HEK293 (cell line): ENCODE measurements at regions not wholly inside any gene's neighbourhood (a gene's known extent, or its start where the extent isn't known, plus 50 kb on each side); places are given as distances from the start of the nearest gene placed in this dataset.

ENCODE experiments used
- CTCF ChIA-PET: fragments of 350-600 bp; formaldehyde crosslinking; extraction: SDS; loops from one replicate; lab custom pipeline; 2021; ENCODE audit warnings: antibody characterized with exemption; lab: Yijun Ruan, JAX
- POLR2A ChIA-PET: fragments of 300-600 bp; formaldehyde crosslinking; extraction: SDS; loops from one replicate; lab custom pipeline; 2020; ENCODE audit warnings: antibody characterized with exemption, inconsistent platforms; lab: Yijun Ruan, JAX
- H3K27ac ChIP-seq: fragments of 200-500 bp; sonication (Bioruptor generic); 2 replicates; pipeline ENCODE4 v1.5.1; 2014; ENCODE audit warnings: low read depth, low read length, control low read depth, inconsistent platforms; ENCODE audit errors: extremely low read depth
- H3K36me3 ChIP-seq, 2 experiments: fragments of 200-500 bp in 1 of 2; sonication (Bioruptor generic) in 1 of 2; 1 replicate in 1 of 2; 2 replicates in 1 of 2; pipeline ENCODE4 v1.5.1; 2014 to 2017; ENCODE audit warnings: inconsistent platforms in 2 of 2, low read length in 2 of 2; ENCODE audit not compliant: control insufficient read depth in 2 of 2, insufficient read depth in 1 of 2
- H3K4me1 ChIP-seq: fragments of 200-500 bp; sonication (Bioruptor generic); 2 replicates; pipeline ENCODE4 v1.5.1; 2014; ENCODE audit warnings: mild to moderate bottlenecking, low read length, inconsistent platforms; ENCODE audit not compliant: control insufficient read depth, insufficient read depth
- H3K4me3 ChIP-seq: 2 replicates; pipeline ENCODE4 v1.5.1; 2011; ENCODE audit warnings: low read depth, mild to moderate bottlenecking, control low read depth, low read length, moderate library complexity
- H3K9me3 ChIP-seq: fragments of 200-500 bp; sonication (Bioruptor generic); 2 replicates; pipeline ENCODE4 v1.5.1; 2014; ENCODE audit warnings: low read depth, low read length, inconsistent platforms; ENCODE audit not compliant: control insufficient read depth, insufficient read depth
- REST ChIP-seq: fragments of 450-650 bp; formaldehyde crosslinking; IDR thresholded peaks from 2 replicates; pipeline ENCODE4 v1.5.1; 2016; ENCODE audit warnings: missing biosample characterization, missing genetic modification characterization
- ZBTB26 ChIP-seq: fragments of 450-650 bp; formaldehyde crosslinking; optimal IDR thresholded peaks from 2 replicates; pipeline ENCODE3; 2016; ENCODE audit warnings: missing biosample characterization, mild to moderate bottlenecking, missing genetic modification characterization
- ZIC2 ChIP-seq: fragments of 450-650 bp; formaldehyde crosslinking; IDR thresholded peaks from 2 replicates; pipeline ENCODE4 v1.5.1; 2016; ENCODE audit warnings: missing biosample characterization, missing genetic modification characterization
- ZNF121 ChIP-seq: fragments of 450-650 bp; formaldehyde crosslinking; IDR thresholded peaks from 2 replicates; pipeline ENCODE4 v1.5.1; 2016; ENCODE audit warnings: missing biosample characterization, missing genetic modification characterization
- ZNF155 ChIP-seq: fragments of 450-650 bp; formaldehyde crosslinking; IDR thresholded peaks from 2 replicates; pipeline ENCODE4 v1.5.1; 2016; ENCODE audit warnings: missing biosample characterization, missing genetic modification characterization
- ZNF280C ChIP-seq: fragments of 450-650 bp; formaldehyde crosslinking; IDR thresholded peaks from 2 replicates; pipeline ENCODE4 v1.5.1; 2016; ENCODE audit warnings: missing biosample characterization, missing genetic modification characterization
- ZNF350 ChIP-seq: fragments of 450-650 bp; formaldehyde crosslinking; IDR thresholded peaks from 2 replicates; pipeline ENCODE4 v1.5.0; 2017; ENCODE audit warnings: missing biosample characterization, mild to moderate bottlenecking, missing genetic modification characterization
- ZNF366 ChIP-seq: fragments of 450-650 bp; formaldehyde crosslinking; conservative IDR thresholded peaks from 2 replicates; pipeline ENCODE4 v1.5.1; 2016; ENCODE audit warnings: missing biosample characterization, missing genetic modification characterization
- ZNF473 ChIP-seq: fragments of 450-650 bp; formaldehyde crosslinking; IDR thresholded peaks from 2 replicates; pipeline ENCODE4 v1.5.1; 2017; ENCODE audit warnings: missing biosample characterization, missing genetic modification characterization
- ZNF488 ChIP-seq: fragments of 450-650 bp; formaldehyde crosslinking; IDR thresholded peaks from 2 replicates; pipeline ENCODE4 v1.5.1; 2016; ENCODE audit warnings: missing biosample characterization, missing genetic modification characterization
- ZNF514 ChIP-seq: fragments of 450-650 bp; formaldehyde crosslinking; IDR thresholded peaks from 2 replicates; pipeline ENCODE4 v1.5.1; 2016; ENCODE audit warnings: missing biosample characterization, missing genetic modification characterization
- ZNF529 ChIP-seq: fragments of 450-650 bp; formaldehyde crosslinking; IDR thresholded peaks from 2 replicates; pipeline ENCODE4 v1.5.1; 2017; ENCODE audit warnings: missing genetic modification characterization, missing biosample characterization; ENCODE audit not compliant: insufficient replicate concordance
- ZNF580 ChIP-seq: fragments of 450-650 bp; formaldehyde crosslinking; IDR thresholded peaks from 2 replicates; pipeline ENCODE4 v1.5.1; 2016; ENCODE audit warnings: missing biosample characterization, missing genetic modification characterization
- ZNF621 ChIP-seq: fragments of 450-650 bp; formaldehyde crosslinking; IDR thresholded peaks from 2 replicates; pipeline ENCODE4 v1.5.1; 2017; ENCODE audit warnings: missing biosample characterization, missing genetic modification characterization
- ZNF624 ChIP-seq: fragments of 450-650 bp; formaldehyde crosslinking; IDR thresholded peaks from 2 replicates; pipeline ENCODE4 v1.5.1; 2017; ENCODE audit warnings: missing biosample characterization, missing genetic modification characterization
- ZNF658 ChIP-seq: fragments of 450-650 bp; formaldehyde crosslinking; IDR thresholded peaks from 2 replicates; pipeline ENCODE4; 2016; ENCODE audit warnings: missing biosample characterization, missing genetic modification characterization
- ZNF660 ChIP-seq: fragments of 450-650 bp; IDR thresholded peaks from 2 replicates; pipeline ENCODE4 v1.5.1; 2018; ENCODE audit warnings: missing biosample characterization, mild to moderate bottlenecking, missing genetic modification characterization
- ZNF677 ChIP-seq: fragments of 450-650 bp; IDR thresholded peaks from 2 replicates; pipeline ENCODE4 v1.5.0; 2018; ENCODE audit warnings: missing biosample characterization, mild to moderate bottlenecking, missing genetic modification characterization, moderate library complexity
- ZNF768 ChIP-seq: fragments of 450-650 bp; formaldehyde crosslinking; IDR thresholded peaks from 2 replicates; pipeline ENCODE4 v1.5.1; 2018; ENCODE audit warnings: missing biosample characterization, mild to moderate bottlenecking, missing genetic modification characterization
- ZNF785 ChIP-seq: fragments of 450-650 bp; formaldehyde crosslinking; IDR thresholded peaks from 2 replicates; pipeline ENCODE4 v1.5.1; 2016; ENCODE audit warnings: missing biosample characterization, missing genetic modification characterization
- ZNF830 ChIP-seq: fragments of 450-650 bp; IDR thresholded peaks from 2 replicates; pipeline ENCODE4 v1.5.0; 2018; ENCODE audit warnings: missing biosample characterization, missing genetic modification characterization, low read depth, mild to moderate bottlenecking, moderate library complexity
- ZSCAN5A ChIP-seq: fragments of 450-650 bp; formaldehyde crosslinking; IDR thresholded peaks from 2 replicates; pipeline ENCODE4 v1.5.1; 2016; ENCODE audit warnings: missing biosample characterization, missing genetic modification characterization

GRCh38 chr15:69974321-69974720 lies 123.4 kb downstream of the TLE3 start:
- Histone ChIP-seq H3K27ac (no peak overlapping the region), H3K9me3 (no peaks in the 10 kb centered on the region), H3K4me3 (no peak overlapping the region), H3K4me1 (no peaks in the 10 kb centered on the region)
- ChIA-PET CTCF (no interaction called here), POLR2A (no interaction called here)
- no peak for TF ChIP-seq ZIC2 (tag by site-specific recombination)
- no peak for TF ChIP-seq ZNF830 (tag by site-specific recombination)
- no peak for TF ChIP-seq ZNF514 (tag by site-specific recombination)
- TF ChIP-seq ZNF677 = no peak
- no peak for TF ChIP-seq ZNF350 (tag by site-specific recombination)
- TF ChIP-seq, all 188 proteins: peak for 0
- no peaks in the 10 kb centered on the region for H3K36me3 ChIP-seq

GRCh38 chr15:69976366-69976994 lies 121.2 kb downstream of the TLE3 start:
- H3K4me1 ChIP-seq = no peaks in the 10 kb centered on the region
- CTCF ChIA-PET = interaction anchor here (0.5 to 1.3 kb wide), 3 partner anchors 64 to 219 kb away, joined by 3 to 4 read pairs (median 3); no protein-coding TSS in a partner anchor
- POLR2A ChIA-PET = no interaction called here
- TF ChIP-seq ZNF768 (tag by site-specific recombination) (no peak), REST (tag by site-specific recombination) (peak; percentile 97), ZNF121 (tag by site-specific recombination) (no peak)
- H3K36me3 ChIP-seq = no peaks in the 10 kb centered on the region
- H3K9me3 ChIP-seq = no peaks in the 10 kb centered on the region
- no peak overlapping the region for H3K27ac ChIP-seq
- H3K4me3 ChIP-seq = no peak overlapping the region

GRCh38 chr15:69978603-69979002 lies 119.1 kb downstream of the TLE3 start:
- Histone ChIP-seq H3K9me3 (no peaks in the 10 kb centered on the region), H3K27ac (no peak overlapping the region), H3K36me3 (no peaks in the 10 kb centered on the region), H3K4me1 (no peaks in the 10 kb centered on the region), H3K4me3 (no peak overlapping the region)
- ChIA-PET CTCF (interaction anchor here (0.7 to 1.4 kb wide), 3 partner anchors 62 to 241 kb away, joined by 3 read pairs; no protein-coding TSS in a partner anchor), POLR2A (no interaction called here)
- TF ChIP-seq ZNF660 (tag by site-specific recombination) = no peak
- TF ChIP-seq ZNF785 = no peak
- no peak for TF ChIP-seq ZNF624 (tag by site-specific recombination)
- no peak for TF ChIP-seq ZNF473 (tag by site-specific recombination)
- TF ChIP-seq ZNF658 (tag by site-specific recombination) = no peak
- TF ChIP-seq ZSCAN5A (tag by site-specific recombination) = no peak
- no peak for TF ChIP-seq ZNF621 (tag by site-specific recombination)
- no peak for TF ChIP-seq ZNF366 (tag by site-specific recombination)
- no peak for TF ChIP-seq ZBTB26
- no peak for TF ChIP-seq ZNF529 (tag by site-specific recombination)
- TF ChIP-seq ZNF580 (tag by site-specific recombination) = no peak
- TF ChIP-seq ZNF155 (tag by site-specific recombination) = no peak
- TF ChIP-seq ZNF488 = no peak
- TF ChIP-seq ZNF280C (tag by site-specific recombination) = no peak
